HepG2 (cell line): ENCODE measurements at regions not wholly inside any gene's neighbourhood (a gene's known extent, or its start where the extent isn't known, plus 50 kb on each side); places are given as distances from the start of the nearest gene placed in this dataset.

Source experiments
- CEBPB ChIP-seq: IDR thresholded peaks from 2 replicates; pipeline ENCODE4 v1.6.1; 2011; ENCODE audit warnings: low read depth, low read length, improper control_type of control experiment, borderline replicate concordance
- CTCF ChIP-seq: sonication (generic); formaldehyde crosslinking; IDR thresholded peaks from 2 replicates; pipeline ENCODE4 v1.5.0; 2020; ENCODE audit warnings: mild to moderate bottlenecking, missing genetic modification reagents, moderate library complexity
- EZH2 ChIP-seq: conservative IDR thresholded peaks from 2 replicates; pipeline ENCODE4 v1.6.1; 2012; ENCODE audit warnings: mild to moderate bottlenecking, low read depth, low read length, moderate library complexity
- GABPA ChIP-seq, 2 experiments: IDR thresholded peaks; 2 replicates each; pipeline ENCODE4 v1.6.1; 2011 to 2016; ENCODE audit warnings: low read depth in 2 of 2, low read length in 1 of 2, missing biosample characterization in 1 of 2, missing genetic modification characterization in 1 of 2
- JUN ChIP-seq: sonication (generic); formaldehyde crosslinking; IDR thresholded peaks from 2 replicates; pipeline ENCODE4 v1.4.0; 2020; ENCODE audit warnings: mild to moderate bottlenecking, missing genetic modification reagents
- MAFK ChIP-seq, 2 experiments: IDR thresholded peaks in 1 of 2; conservative IDR thresholded peaks in 1 of 2; 2 replicates each; pipeline ENCODE4 v1.6.1; 2011; ENCODE audit warnings: improper control_type of control experiment in 2 of 2, low read length in 2 of 2
- RNF2 ChIP-seq: fragments of 450-650 bp; conservative IDR thresholded peaks from 2 replicates; pipeline ENCODE4 v1.6.1; 2016; ENCODE audit warnings: low read depth
- SRF ChIP-seq: IDR thresholded peaks from 2 replicates; pipeline ENCODE4 v1.6.1; 2011; ENCODE audit warnings: mild to moderate bottlenecking, low read depth, low read length, moderate library complexity
- ZNF460 ChIP-seq: sonication (generic); formaldehyde crosslinking; IDR thresholded peaks from 2 replicates; pipeline ENCODE4 v1.5.1; 2020; ENCODE audit warnings: missing genetic modification reagents, mild to moderate bottlenecking, borderline replicate concordance
- ZNF747 ChIP-seq: sonication (generic); formaldehyde crosslinking; IDR thresholded peaks from 2 replicates; pipeline ENCODE4 v1.8.1; 2023; ENCODE audit warnings: missing genetic modification reagents, mild to moderate bottlenecking, borderline replicate concordance

GRCh38 chr10:33498391-33498891, 164.0 kb upstream of the NRP1 start:
- TF ChIP-seq MAFK (conservative IDR thresholded peaks at IDR 0.05 in 1 of 2, IDR thresholded peaks at IDR 0.05 in 1 of 2; ENCODE audit: low read length in 2 of 2) (no peak), EZH2 (no peak), SRF (no peak), CTCF (CRISPR knock-in tag) (no peak), ZNF747 (CRISPR knock-in tag) (no peak), GABPA (IDR thresholded peaks at IDR 0.05; ENCODE audit: low read depth, low read length) (no peak), GABPA (CRISPR knock-in tag; IDR thresholded peaks at IDR 0.05; ENCODE audit: low read depth) (no peak), RNF2 (no peak), CEBPB (no peak), JUN (CRISPR knock-in tag) (no peak), ZNF460 (CRISPR knock-in tag) (no peak)
